CD4-positive, alpha-beta T cell treated with Interferon alpha-2 for 1 hour (primary cell): ENCODE measurements at regions not wholly inside any gene's neighbourhood (a gene's known extent, or its start where the extent isn't known, plus 50 kb on each side); places are given as distances from the start of the nearest gene placed in this dataset.

Source experiments
- DNase-seq, 2 donors: peaks; one replicate each; pipeline ENCODE4 v3.0.0-alpha.2; 2020 to 2022

GRCh38 chr10:56943221-56943755, 582.2 kb upstream of the ZWINT start:
- no peak for DNase-seq

GRCh38 chr10:56934515-56934914, 573.5 kb upstream of the ZWINT start:
- DNase-seq, result no peak

GRCh38 chr10:56928714-56929113, 567.7 kb upstream of the ZWINT start:
- no peak for DNase-seq

GRCh38 chr10:56927701-56928100, 566.6 kb upstream of the ZWINT start:
- no peak for DNase-seq

- DNase-seq, result no peak
These were observed 559.7 kb upstream of the ZWINT start for GRCh38 chr10:56920601-56921261.

- DNase-seq, result no peak
These were observed 551.0 kb upstream of the ZWINT start for GRCh38 chr10:56912043-56912442.

GRCh38 chr10:56905051-56905450, 544.0 kb upstream of the ZWINT start:
- no peak for DNase-seq

GRCh38 chr10:56902554-56902953, 541.5 kb upstream of the ZWINT start:
- DNase-seq, result no peak

GRCh38 chr10:56895306-56895705, 534.2 kb upstream of the ZWINT start:
- no peak for DNase-seq

- no peak for DNase-seq
These were observed 520.2 kb upstream of the ZWINT start for GRCh38 chr10:56881218-56881617.

- no peak for DNase-seq
These were observed 519.5 kb upstream of the ZWINT start for GRCh38 chr10:56880606-56881005.

GRCh38 chr10:56874950-56875349, 513.9 kb upstream of the ZWINT start:
- DNase-seq, result no peak

GRCh38 chr10:56871160-56871668, 510.2 kb upstream of the ZWINT start:
- no peak for DNase-seq

- DNase-seq, result no peak
These were observed 506.2 kb upstream of the ZWINT start for GRCh38 chr10:56867236-56867635.

GRCh38 chr10:56856569-56856968, 495.5 kb upstream of the ZWINT start:
- DNase-seq, result no peak

- no peak for DNase-seq
These were observed 484.0 kb upstream of the ZWINT start for GRCh38 chr10:56844978-56845529.

- no peak for DNase-seq
These were observed 475.6 kb upstream of the ZWINT start for GRCh38 chr10:56836659-56837058.

- no peak for DNase-seq
These were observed 470.6 kb upstream of the ZWINT start for GRCh38 chr10:56831681-56832080.

- DNase-seq, result no peak
These were observed 462.8 kb upstream of the ZWINT start for GRCh38 chr10:56823849-56824248.

- no peak for DNase-seq
These were observed 444.0 kb upstream of the ZWINT start for GRCh38 chr10:56805022-56805421.

GRCh38 chr10:56785292-56785691, 424.2 kb upstream of the ZWINT start:
- DNase-seq, result no peak

- no peak for DNase-seq
These were observed 421.4 kb upstream of the ZWINT start for GRCh38 chr10:56782503-56782902.

- DNase-seq, result no peak
These were observed 410.3 kb upstream of the ZWINT start for GRCh38 chr10:56771343-56771742.

- DNase-seq, result no peak
These were observed 402.0 kb upstream of the ZWINT start for GRCh38 chr10:56763090-56763489.

GRCh38 chr10:56745490-56745889, 384.4 kb upstream of the ZWINT start:
- DNase-seq, result no peak
